Ishikawa (cell line): ENCODE measurements at regions not wholly inside any gene's neighbourhood (a gene's known extent, or its start where the extent isn't known, plus 50 kb on each side); places are given as distances from the start of the nearest gene placed in this dataset.

ENCODE experiments used
- CEBPB ChIP-seq: IDR thresholded peaks from 2 replicates; pipeline ENCODE4 v1.6.1; 2012
- CREB1 ChIP-seq: IDR thresholded peaks from 2 replicates; pipeline ENCODE4 v1.6.1; 2012; ENCODE audit warnings: low read depth
- EGR1 ChIP-seq: IDR thresholded peaks from 2 replicates; pipeline ENCODE4 v1.6.1; 2012
- EP300 ChIP-seq: IDR thresholded peaks from 2 replicates; pipeline ENCODE4 v1.6.1; 2012; ENCODE audit warnings: borderline replicate concordance
- RAD21 ChIP-seq: IDR thresholded peaks from 2 replicates; pipeline ENCODE4 v1.6.1; 2012; ENCODE audit warnings: low read depth
- TAF1 ChIP-seq: IDR thresholded peaks from 2 replicates; pipeline ENCODE4 v1.6.1; 2012; ENCODE audit warnings: low read depth, mild to moderate bottlenecking
- TCF12 ChIP-seq: IDR thresholded peaks from 2 replicates; pipeline ENCODE4 v1.6.1; 2012; ENCODE audit warnings: low read depth
- TEAD4 ChIP-seq: IDR thresholded peaks from 2 replicates; pipeline ENCODE4 v1.6.1; 2012
- YY1 ChIP-seq: IDR thresholded peaks from 2 replicates; pipeline ENCODE4 v1.6.1; 2012; ENCODE audit warnings: low read depth
- ZBTB7A ChIP-seq: IDR thresholded peaks from 2 replicates; pipeline ENCODE4 v1.6.1; 2012; ENCODE audit warnings: low read depth
- TF ChIP-seq, protein P1 (sequence below): IDR thresholded peaks from 2 replicates; pipeline ENCODE4 v1.6.1; 2012
- TF ChIP-seq, protein P2 (sequence below): IDR thresholded peaks from 2 replicates; pipeline ENCODE4 v1.6.1; 2012; ENCODE audit warnings: low read depth, mild to moderate bottlenecking
- TF ChIP-seq, protein P3 (sequence below): IDR thresholded peaks from 2 replicates; pipeline ENCODE4 v1.6.1; 2012

DNA sequence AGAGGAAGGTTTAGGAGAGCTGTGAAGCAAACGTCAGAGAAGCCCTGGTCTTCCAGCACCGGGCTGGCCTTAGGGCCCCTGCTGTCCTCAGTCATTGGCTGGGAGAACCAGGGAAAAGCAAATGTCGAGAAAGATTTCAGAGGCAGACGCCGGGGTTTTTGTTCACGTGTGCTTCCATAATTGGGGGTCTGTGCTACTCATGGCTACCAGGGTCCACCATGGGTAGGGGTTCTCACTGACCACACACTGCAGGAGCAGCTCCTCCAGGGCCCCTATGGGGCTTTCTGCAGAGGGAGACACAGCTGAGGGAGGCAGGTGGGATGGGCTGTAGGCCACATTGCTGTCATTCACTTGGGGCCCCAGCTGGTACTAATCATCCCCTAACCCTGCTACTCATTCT is 291.8 kb upstream of the FOXQ1 start:
- TF ChIP-seq CREB1 (no peak), CEBPB (no peak), RAD21 (no peak), ZBTB7A (no peak), EP300 (no peak), EGR1 (no peak), TAF1 (no peak), TEAD4 (no peak), YY1 (no peak), TCF12 (no peak)
- TF ChIP-seq, protein P1, sequence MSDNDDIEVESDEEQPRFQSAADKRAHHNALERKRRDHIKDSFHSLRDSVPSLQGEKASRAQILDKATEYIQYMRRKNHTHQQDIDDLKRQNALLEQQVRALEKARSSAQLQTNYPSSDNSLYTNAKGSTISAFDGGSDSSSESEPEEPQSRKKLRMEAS = no peak
- TF ChIP-seq, protein P2, sequence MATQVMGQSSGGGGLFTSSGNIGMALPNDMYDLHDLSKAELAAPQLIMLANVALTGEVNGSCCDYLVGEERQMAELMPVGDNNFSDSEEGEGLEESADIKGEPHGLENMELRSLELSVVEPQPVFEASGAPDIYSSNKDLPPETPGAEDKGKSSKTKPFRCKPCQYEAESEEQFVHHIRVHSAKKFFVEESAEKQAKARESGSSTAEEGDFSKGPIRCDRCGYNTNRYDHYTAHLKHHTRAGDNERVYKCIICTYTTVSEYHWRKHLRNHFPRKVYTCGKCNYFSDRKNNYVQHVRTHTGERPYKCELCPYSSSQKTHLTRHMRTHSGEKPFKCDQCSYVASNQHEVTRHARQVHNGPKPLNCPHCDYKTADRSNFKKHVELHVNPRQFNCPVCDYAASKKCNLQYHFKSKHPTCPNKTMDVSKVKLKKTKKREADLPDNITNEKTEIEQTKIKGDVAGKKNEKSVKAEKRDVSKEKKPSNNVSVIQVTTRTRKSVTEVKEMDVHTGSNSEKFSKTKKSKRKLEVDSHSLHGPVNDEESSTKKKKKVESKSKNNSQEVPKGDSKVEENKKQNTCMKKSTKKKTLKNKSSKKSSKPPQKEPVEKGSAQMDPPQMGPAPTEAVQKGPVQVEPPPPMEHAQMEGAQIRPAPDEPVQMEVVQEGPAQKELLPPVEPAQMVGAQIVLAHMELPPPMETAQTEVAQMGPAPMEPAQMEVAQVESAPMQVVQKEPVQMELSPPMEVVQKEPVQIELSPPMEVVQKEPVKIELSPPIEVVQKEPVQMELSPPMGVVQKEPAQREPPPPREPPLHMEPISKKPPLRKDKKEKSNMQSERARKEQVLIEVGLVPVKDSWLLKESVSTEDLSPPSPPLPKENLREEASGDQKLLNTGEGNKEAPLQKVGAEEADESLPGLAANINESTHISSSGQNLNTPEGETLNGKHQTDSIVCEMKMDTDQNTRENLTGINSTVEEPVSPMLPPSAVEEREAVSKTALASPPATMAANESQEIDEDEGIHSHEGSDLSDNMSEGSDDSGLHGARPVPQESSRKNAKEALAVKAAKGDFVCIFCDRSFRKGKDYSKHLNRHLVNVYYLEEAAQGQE = no peak
- TF ChIP-seq, protein P3, sequence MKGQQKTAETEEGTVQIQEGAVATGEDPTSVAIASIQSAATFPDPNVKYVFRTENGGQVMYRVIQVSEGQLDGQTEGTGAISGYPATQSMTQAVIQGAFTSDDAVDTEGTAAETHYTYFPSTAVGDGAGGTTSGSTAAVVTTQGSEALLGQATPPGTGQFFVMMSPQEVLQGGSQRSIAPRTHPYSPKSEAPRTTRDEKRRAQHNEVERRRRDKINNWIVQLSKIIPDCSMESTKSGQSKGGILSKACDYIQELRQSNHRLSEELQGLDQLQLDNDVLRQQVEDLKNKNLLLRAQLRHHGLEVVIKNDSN = no peak
